ENCODE measurements at regions not wholly inside any gene's neighbourhood (a gene's known extent, or its start where the extent isn't known, plus 50 kb on each side); places are given as distances from the start of the nearest gene placed in this dataset.
"Not testable (repeated sequence)": the region's sequence is repeated elsewhere in the genome, so short reads cannot be mapped to it uniquely, and the experiment has no call there.

GRCh38 chr9:19935422-19935821 is 146.6 kb upstream of the SLC24A2 start:
- no peak for DNase-seq

- peak; percentile 3 for DNase-seq
Observed at GRCh38 chr9:19934301-19934871, 145.5 kb upstream of the SLC24A2 start.

GRCh38 chr9:19931098-19931890 is 142.5 kb upstream of the SLC24A2 start:
- DNase-seq: no peak

- no peak for DNase-seq
Observed at GRCh38 chr9:19927560-19927959, 138.7 kb upstream of the SLC24A2 start.

GRCh38 chr9:19926774-19927173 is 137.9 kb upstream of the SLC24A2 start:
- no peak for DNase-seq

- DNase-seq: peak; percentile 81
Observed at GRCh38 chr9:19925674-19926503, 137.1 kb upstream of the SLC24A2 start.

- no peak for DNase-seq
Observed at GRCh38 chr9:19924080-19924479, 135.2 kb upstream of the SLC24A2 start.

- DNase-seq: peak; percentile 20
Observed at GRCh38 chr9:19922476-19923118, 133.8 kb upstream of the SLC24A2 start.

- DNase-seq: no peak
Observed at GRCh38 chr9:19920401-19920800, 131.6 kb upstream of the SLC24A2 start.

- DNase-seq: no peak
Observed at GRCh38 chr9:19918630-19919029, 129.8 kb upstream of the SLC24A2 start.

- no peak for DNase-seq
Observed at GRCh38 chr9:19914044-19914443, 125.2 kb upstream of the SLC24A2 start.

- DNase-seq: no peak
Observed at GRCh38 chr9:19913151-19913550, 124.3 kb upstream of the SLC24A2 start.

- no peak for DNase-seq
Observed at GRCh38 chr9:19903076-19903475, 114.2 kb upstream of the SLC24A2 start.

- no peak for DNase-seq
Observed at GRCh38 chr9:19901586-19901985, 112.7 kb upstream of the SLC24A2 start.

GRCh38 chr9:19896161-19896560 is 107.3 kb upstream of the SLC24A2 start:
- no peak for DNase-seq

- not testable (repeated sequence) for DNase-seq
Observed at GRCh38 chr9:19895578-19895977, 106.7 kb upstream of the SLC24A2 start.

- DNase-seq: no peak
Observed at GRCh38 chr9:19895006-19895405, 106.2 kb upstream of the SLC24A2 start.

- no peak for DNase-seq
Observed at GRCh38 chr9:19885608-19886007, 96.8 kb upstream of the SLC24A2 start.

- no peak for DNase-seq
Observed at GRCh38 chr9:19879062-19879461, 90.2 kb upstream of the SLC24A2 start.

GRCh38 chr9:19876569-19877316 is 87.9 kb upstream of the SLC24A2 start:
- DNase-seq: no peak

GRCh38 chr9:19875291-19875920 is 86.6 kb upstream of the SLC24A2 start:
- peak; percentile 4 for DNase-seq

All from skin of body (tissue), 1 donor.